Loucy (cell line): ENCODE measurements at regions not wholly inside any gene's neighbourhood (a gene's known extent, or its start where the extent isn't known, plus 50 kb on each side); places are given as distances from the start of the nearest gene placed in this dataset.

ENCODE experiments used
- CTCF ChIP-seq: fragments of 200-600 bp; sonication (generic); conservative IDR thresholded peaks from 2 replicates; pipeline ENCODE4 v1.5.1; 2014; ENCODE audit warnings: mild to moderate bottlenecking, antibody characterized with exemption, low read length
- EZH2phosphoT487 ChIP-seq: fragments of 200-600 bp; IDR thresholded peaks from 2 replicates; pipeline ENCODE4 v1.6.1; 2018; ENCODE audit warnings: antibody characterized with exemption, mild to moderate bottlenecking, moderate library complexity, borderline replicate concordance

- no peak for TF ChIP-seq CTCF
- TF ChIP-seq EZH2phosphoT487: no peak
These were observed 50.3 kb upstream of the SNRK start for GRCh38 chr3:43236008-43236407.
